ENCODE measurements at regions not wholly inside any gene's neighbourhood (a gene's known extent, or its start where the extent isn't known, plus 50 kb on each side); places are given as distances from the start of the nearest gene placed in this dataset.

- DNase-seq, result no peak
- peaks cover 4% of the 10 kb centered on the region for H3K4me1 Mint-ChIP-seq (ENCODE audit: low read depth, unreplicated experiment)
- no peaks in the 10 kb centered on the region for H3K36me3 Mint-ChIP-seq (ENCODE audit: unreplicated experiment)
- no peak overlapping the region for H3K4me3 Mint-ChIP-seq (ENCODE audit: unreplicated experiment)
- no peaks in the 10 kb centered on the region for H3K27me3 Mint-ChIP-seq (ENCODE audit: unreplicated experiment)
- H3K27ac Mint-ChIP-seq (ENCODE audit: unreplicated experiment), result no peak overlapping the region
- no peaks in the 10 kb centered on the region for H3K9me3 Mint-ChIP-seq (ENCODE audit: unreplicated experiment)
- no peak for TF ChIP-seq CTCF (IDR thresholded peaks at IDR 0.05; ENCODE audit: partially characterized antibody, unreplicated experiment)
Measured at GRCh38 chr3:103112273-103112672, 677.5 kb downstream of the ZPLD1 start.

DNA sequence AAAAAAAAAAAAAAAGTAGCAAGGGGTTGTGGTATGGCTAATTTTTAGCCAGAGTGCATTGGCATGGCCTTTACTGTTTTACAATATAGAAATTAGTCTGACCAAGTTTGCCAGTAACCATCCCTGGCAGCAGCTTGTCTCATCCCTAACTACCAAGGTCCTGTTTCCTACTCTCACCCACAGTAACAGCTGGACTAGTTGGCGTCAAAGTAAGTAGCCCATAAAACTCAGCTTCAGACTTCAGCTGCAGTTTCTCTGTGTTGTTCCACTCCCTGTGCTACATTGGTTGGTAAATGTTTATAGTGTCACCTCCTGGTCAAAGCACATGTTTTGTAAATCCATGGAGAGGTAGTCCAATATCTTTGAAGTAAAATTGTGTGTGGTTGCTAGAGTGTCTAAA lies 691.3 kb downstream of the ZPLD1 start:
- H3K27ac Mint-ChIP-seq (ENCODE audit: unreplicated experiment), result no peak overlapping the region
- no peaks in the 10 kb centered on the region for H3K27me3 Mint-ChIP-seq (ENCODE audit: unreplicated experiment)
- no peak for TF ChIP-seq CTCF (IDR thresholded peaks at IDR 0.05; ENCODE audit: partially characterized antibody, unreplicated experiment)
- H3K4me1 Mint-ChIP-seq (ENCODE audit: low read depth, unreplicated experiment), result no peaks in the 10 kb centered on the region
- no peaks in the 10 kb centered on the region for H3K36me3 Mint-ChIP-seq (ENCODE audit: unreplicated experiment)
- H3K9me3 Mint-ChIP-seq (ENCODE audit: unreplicated experiment), result no peaks in the 10 kb centered on the region
- no peak overlapping the region for H3K4me3 Mint-ChIP-seq (ENCODE audit: unreplicated experiment)
- no peak for DNase-seq

- Mint-ChIP-seq H3K9me3 (ENCODE audit: unreplicated experiment) (no peaks in the 10 kb centered on the region), H3K27ac (ENCODE audit: unreplicated experiment) (no peak overlapping the region), H3K27me3 (ENCODE audit: unreplicated experiment) (no peaks in the 10 kb centered on the region), H3K36me3 (ENCODE audit: unreplicated experiment) (no peaks in the 10 kb centered on the region), H3K4me1 (ENCODE audit: low read depth, unreplicated experiment) (no peaks in the 10 kb centered on the region), H3K4me3 (ENCODE audit: unreplicated experiment) (no peak overlapping the region)
- no peak for TF ChIP-seq CTCF (IDR thresholded peaks at IDR 0.05; ENCODE audit: partially characterized antibody, unreplicated experiment)
- DNase-seq, result no peak
Measured at GRCh38 chr3:103127098-103127630, 692.3 kb downstream of the ZPLD1 start.

GRCh38 chr3:103127737-103128136 lies 692.9 kb downstream of the ZPLD1 start:
- H3K27ac Mint-ChIP-seq (ENCODE audit: unreplicated experiment), result no peak overlapping the region
- TF ChIP-seq CTCF (IDR thresholded peaks at IDR 0.05; ENCODE audit: partially characterized antibody, unreplicated experiment), result no peak
- no peaks in the 10 kb centered on the region for H3K4me1 Mint-ChIP-seq (ENCODE audit: low read depth, unreplicated experiment)
- no peaks in the 10 kb centered on the region for H3K36me3 Mint-ChIP-seq (ENCODE audit: unreplicated experiment)
- no peaks in the 10 kb centered on the region for H3K9me3 Mint-ChIP-seq (ENCODE audit: unreplicated experiment)
- DNase-seq, result no peak
- no peaks in the 10 kb centered on the region for H3K27me3 Mint-ChIP-seq (ENCODE audit: unreplicated experiment)
- H3K4me3 Mint-ChIP-seq (ENCODE audit: unreplicated experiment), result no peak overlapping the region

GRCh38 chr3:103134023-103134724 lies 699.4 kb downstream of the ZPLD1 start:
- no peak for TF ChIP-seq CTCF (IDR thresholded peaks at IDR 0.05; ENCODE audit: partially characterized antibody, unreplicated experiment)
- H3K4me1 Mint-ChIP-seq (ENCODE audit: low read depth, unreplicated experiment), result peaks cover 3% of the 10 kb centered on the region
- H3K4me3 Mint-ChIP-seq (ENCODE audit: unreplicated experiment), result no peak overlapping the region
- H3K36me3 Mint-ChIP-seq (ENCODE audit: unreplicated experiment), result no peaks in the 10 kb centered on the region
- H3K27ac Mint-ChIP-seq (ENCODE audit: unreplicated experiment), result no peak overlapping the region
- H3K9me3 Mint-ChIP-seq (ENCODE audit: unreplicated experiment), result no peaks in the 10 kb centered on the region
- no peak for DNase-seq
- H3K27me3 Mint-ChIP-seq (ENCODE audit: unreplicated experiment), result no peaks in the 10 kb centered on the region
